ENCODE measurements at regions not wholly inside any gene's neighbourhood (a gene's known extent, or its start where the extent isn't known, plus 50 kb on each side); places are given as distances from the start of the nearest gene placed in this dataset.
A peak's percentile ranks its signal among the peaks of the same experiment; 100 is the strongest.
"Not testable (repeated sequence)": the region's sequence is repeated elsewhere in the genome, so short reads cannot be mapped to it uniquely, and the experiment has no call there.

GRCh38 chr10:42475168-42476098 is 162.9 kb downstream of the ZNF33B start:
- Histone ChIP-seq H3K4me3 (ENCODE audit: low read depth, low read length) (peak overlapping the region; percentile 34), H3K4me1 (ENCODE audit: insufficient read depth) (no peaks in the 10 kb centered on the region), H3K27ac (ENCODE audit: low read depth) (no peak overlapping the region), H3K36me3 (ENCODE audit: insufficient read depth) (no peaks in the 10 kb centered on the region)
- 25% methylated on average over 52 of the region's 52 CpGs for WGBS
- DNase-seq (ENCODE audit: extremely low spot score): no peak

GRCh38 chr10:42454313-42454712 is 184.1 kb downstream of the ZNF33B start:
- DNase-seq (ENCODE audit: extremely low spot score): no peak
- H3K4me1 ChIP-seq (ENCODE audit: insufficient read depth): no peaks in the 10 kb centered on the region
- no peaks in the 10 kb centered on the region for H3K36me3 ChIP-seq (ENCODE audit: insufficient read depth)
- H3K27ac ChIP-seq (ENCODE audit: low read depth): no peak overlapping the region
- no peak overlapping the region for H3K4me3 ChIP-seq (ENCODE audit: low read depth, low read length)
- 76% methylated on average over 6 of the region's 6 CpGs for WGBS

- Histone ChIP-seq H3K4me3 (ENCODE audit: low read depth, low read length) (no peak overlapping the region), H3K4me1 (ENCODE audit: insufficient read depth) (no peaks in the 10 kb centered on the region), H3K36me3 (ENCODE audit: insufficient read depth) (no peaks in the 10 kb centered on the region), H3K27ac (ENCODE audit: low read depth) (no peak overlapping the region)
- DNase-seq (ENCODE audit: extremely low spot score): no peak
- 73% methylated on average over 5 of the region's 5 CpGs for WGBS
Measured at GRCh38 chr10:42431095-42431494, 207.3 kb downstream of the ZNF33B start.

GRCh38 chr10:42428534-42428933 is 209.8 kb downstream of the ZNF33B start:
- DNase-seq (ENCODE audit: extremely low spot score): no peak
- no peaks in the 10 kb centered on the region for H3K4me1 ChIP-seq (ENCODE audit: insufficient read depth)
- WGBS: 85% methylated on average over 1 of the region's 1 CpG
- no peak overlapping the region for H3K27ac ChIP-seq (ENCODE audit: low read depth)
- H3K36me3 ChIP-seq (ENCODE audit: insufficient read depth): no peaks in the 10 kb centered on the region
- no peak overlapping the region for H3K4me3 ChIP-seq (ENCODE audit: low read depth, low read length)

- no peaks in the 10 kb centered on the region for H3K4me1 ChIP-seq (ENCODE audit: insufficient read depth)
- no peaks in the 10 kb centered on the region for H3K36me3 ChIP-seq (ENCODE audit: insufficient read depth)
- H3K4me3 ChIP-seq (ENCODE audit: low read depth, low read length): no peak overlapping the region
- DNase-seq (ENCODE audit: extremely low spot score): no peak
- no peak overlapping the region for H3K27ac ChIP-seq (ENCODE audit: low read depth)
- 95% methylated on average over 5 of the region's 5 CpGs for WGBS
Measured at GRCh38 chr10:42422911-42423310, 215.5 kb downstream of the ZNF33B start.

- WGBS: 59% methylated on average over 3 of the region's 3 CpGs
Measured at GRCh38 chr10:42421812-42422211, 216.6 kb downstream of the ZNF33B start.

GRCh38 chr10:42419789-42420188 is 218.6 kb downstream of the ZNF33B start:
- DNase-seq (ENCODE audit: extremely low spot score): no peak
- WGBS: 50% methylated on average over 2 of the region's 2 CpGs

More at GRCh38 chr10:42421812-42422211, 216.6 kb downstream of the ZNF33B start:
- Histone ChIP-seq H3K36me3 (ENCODE audit: insufficient read depth) (no peaks in the 10 kb centered on the region), H3K4me1 (ENCODE audit: insufficient read depth) (no peaks in the 10 kb centered on the region), H3K4me3 (ENCODE audit: low read depth, low read length) (no peak overlapping the region), H3K27ac (ENCODE audit: low read depth) (no peak overlapping the region)
- DNase-seq (ENCODE audit: extremely low spot score): no peak

GRCh38 chr10:42380926-42381547 is 257.3 kb downstream of the ZNF33B start:
- no peak overlapping the region for H3K4me3 ChIP-seq (ENCODE audit: low read depth, low read length)
- 86% methylated on average over 7 of the region's 7 CpGs for WGBS
- H3K27ac ChIP-seq (ENCODE audit: low read depth): no peak overlapping the region

More at GRCh38 chr10:42419789-42420188, 218.6 kb downstream of the ZNF33B start:
- H3K4me3 ChIP-seq (ENCODE audit: low read depth, low read length): no peak overlapping the region
- no peak overlapping the region for H3K27ac ChIP-seq (ENCODE audit: low read depth)
- H3K36me3 ChIP-seq (ENCODE audit: insufficient read depth): no peaks in the 10 kb centered on the region
- H3K4me1 ChIP-seq (ENCODE audit: insufficient read depth): no peaks in the 10 kb centered on the region

GRCh38 chr10:42367532-42368230 is 270.7 kb downstream of the ZNF33B start:
- WGBS: 9% methylated on average over 33 of the region's 33 CpGs
- DNase-seq (ENCODE audit: extremely low spot score): peak; percentile 84
- H3K27ac ChIP-seq (ENCODE audit: low read depth): no peak overlapping the region
- H3K36me3 ChIP-seq (ENCODE audit: insufficient read depth): peaks cover 2% of the 10 kb centered on the region
- H3K4me1 ChIP-seq (ENCODE audit: insufficient read depth): no peaks in the 10 kb centered on the region
- H3K4me3 ChIP-seq (ENCODE audit: low read depth, low read length): peak overlapping the region; percentile 48

More at GRCh38 chr10:42380926-42381547, 257.3 kb downstream of the ZNF33B start:
- Histone ChIP-seq H3K36me3 (ENCODE audit: insufficient read depth) (no peaks in the 10 kb centered on the region), H3K4me1 (ENCODE audit: insufficient read depth) (no peaks in the 10 kb centered on the region)
- no peak for DNase-seq (ENCODE audit: extremely low spot score)

GRCh38 chr10:42351745-42352144 is 286.6 kb downstream of the ZNF33B start:
- WGBS: 89% methylated on average over 1 of the region's 1 CpG
- DNase-seq (ENCODE audit: extremely low spot score): no peak
- H3K4me1 ChIP-seq (ENCODE audit: insufficient read depth): no peaks in the 10 kb centered on the region
- no peak overlapping the region for H3K4me3 ChIP-seq (ENCODE audit: low read depth, low read length)
- no peak overlapping the region for H3K27ac ChIP-seq (ENCODE audit: low read depth)
- no peaks in the 10 kb centered on the region for H3K36me3 ChIP-seq (ENCODE audit: insufficient read depth)

GRCh38 chr10:42336593-42337337 is 301.6 kb downstream of the ZNF33B start:
- not testable (repeated sequence) for H3K27ac ChIP-seq (ENCODE audit: low read depth); H3K4me1 ChIP-seq (ENCODE audit: insufficient read depth); DNase-seq (ENCODE audit: extremely low spot score); H3K4me3 ChIP-seq (ENCODE audit: low read depth, low read length); H3K36me3 ChIP-seq (ENCODE audit: insufficient read depth)
- 91% methylated on average over 6 of the region's 6 CpGs for WGBS

GRCh38 chr10:42335653-42336296 is 302.6 kb downstream of the ZNF33B start:
- 90% methylated on average over 2 of the region's 2 CpGs for WGBS
- H3K4me1 ChIP-seq (ENCODE audit: insufficient read depth); H3K36me3 ChIP-seq (ENCODE audit: insufficient read depth); DNase-seq (ENCODE audit: extremely low spot score); H3K27ac ChIP-seq (ENCODE audit: low read depth); H3K4me3 ChIP-seq (ENCODE audit: low read depth, low read length): not testable (repeated sequence)

- WGBS: 78% methylated on average over 10 of the region's 10 CpGs
Measured at GRCh38 chr10:42304341-42304740, 334.0 kb downstream of the ZNF33B start.

More at GRCh38 chr10:42304341-42304740, 334.0 kb downstream of the ZNF33B start:
- H3K27ac ChIP-seq (ENCODE audit: low read depth): no peak overlapping the region
- no peaks in the 10 kb centered on the region for H3K4me1 ChIP-seq (ENCODE audit: insufficient read depth)
- H3K36me3 ChIP-seq (ENCODE audit: insufficient read depth): no peaks in the 10 kb centered on the region
- H3K4me3 ChIP-seq (ENCODE audit: low read depth, low read length): no peak overlapping the region
- DNase-seq (ENCODE audit: extremely low spot score): no peak

Data from urinary bladder (tissue), 3 donors.